ENCODE measurements at regions not wholly inside any gene's neighbourhood (a gene's known extent, or its start where the extent isn't known, plus 50 kb on each side); places are given as distances from the start of the nearest gene placed in this dataset.

- TF ChIP-seq CTCF (IDR thresholded peaks at IDR 0.05) (no peak), EZH2phosphoT487 (IDR thresholded peaks at IDR 0.05) (no peak), EZH2 (IDR thresholded peaks at IDR 0.05) (no peak)
These were observed 1678.1 kb downstream of the KCNT2 start for GRCh38 chr1:194930132-194930531.

All from neural progenitor cell (in vitro differentiated cells).